ENCODE measurements at regions not wholly inside any gene's neighbourhood (a gene's known extent, or its start where the extent isn't known, plus 50 kb on each side); places are given as distances from the start of the nearest gene placed in this dataset.

DNA sequence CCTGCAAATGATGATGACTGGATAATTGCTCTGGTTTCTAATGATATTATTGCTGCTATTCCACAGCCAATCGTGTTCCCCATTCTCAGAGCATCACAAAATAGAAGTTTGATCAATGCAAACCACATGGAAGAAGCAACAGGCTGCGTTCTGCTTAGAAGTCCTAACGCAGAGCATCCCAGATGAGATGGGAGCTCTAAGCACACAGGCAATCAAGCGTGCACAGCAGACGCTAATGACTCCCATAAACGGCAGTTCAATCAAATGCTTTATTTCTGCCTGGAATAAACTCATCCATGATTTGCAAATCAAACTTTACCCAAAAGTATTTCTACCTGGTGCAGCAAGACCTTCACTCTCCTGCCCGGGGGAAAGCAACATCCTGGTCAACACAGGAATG, 304.2 kb downstream of the FBXO15 start:
- TF ChIP-seq, protein P1, sequence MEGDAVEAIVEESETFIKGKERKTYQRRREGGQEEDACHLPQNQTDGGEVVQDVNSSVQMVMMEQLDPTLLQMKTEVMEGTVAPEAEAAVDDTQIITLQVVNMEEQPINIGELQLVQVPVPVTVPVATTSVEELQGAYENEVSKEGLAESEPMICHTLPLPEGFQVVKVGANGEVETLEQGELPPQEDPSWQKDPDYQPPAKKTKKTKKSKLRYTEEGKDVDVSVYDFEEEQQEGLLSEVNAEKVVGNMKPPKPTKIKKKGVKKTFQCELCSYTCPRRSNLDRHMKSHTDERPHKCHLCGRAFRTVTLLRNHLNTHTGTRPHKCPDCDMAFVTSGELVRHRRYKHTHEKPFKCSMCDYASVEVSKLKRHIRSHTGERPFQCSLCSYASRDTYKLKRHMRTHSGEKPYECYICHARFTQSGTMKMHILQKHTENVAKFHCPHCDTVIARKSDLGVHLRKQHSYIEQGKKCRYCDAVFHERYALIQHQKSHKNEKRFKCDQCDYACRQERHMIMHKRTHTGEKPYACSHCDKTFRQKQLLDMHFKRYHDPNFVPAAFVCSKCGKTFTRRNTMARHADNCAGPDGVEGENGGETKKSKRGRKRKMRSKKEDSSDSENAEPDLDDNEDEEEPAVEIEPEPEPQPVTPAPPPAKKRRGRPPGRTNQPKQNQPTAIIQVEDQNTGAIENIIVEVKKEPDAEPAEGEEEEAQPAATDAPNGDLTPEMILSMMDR (IDR thresholded peaks at IDR 0.05), result no peak
- TF ChIP-seq POLR2A (IDR thresholded peaks at IDR 0.05), result no peak
- no peak for TF ChIP-seq POLR2AphosphoS5 (IDR thresholded peaks at IDR 0.05)
- TF ChIP-seq EP300 (IDR thresholded peaks at IDR 0.05), result no peak

Measured in gastroesophageal sphincter (tissue), 3 donors.